Natural killer cell (primary cell): ENCODE measurements at regions not wholly inside any gene's neighbourhood (a gene's known extent, or its start where the extent isn't known, plus 50 kb on each side); places are given as distances from the start of the nearest gene placed in this dataset.

Experiments used
- ATAC-seq, 3 donors: fragments of 150-1000 bp in 2 of 3; fragments of 200-7000 bp in 1 of 3; cut with Tn5 transposase; 1 replicate in 1 of 3; 2 replicates in 2 of 3; pipeline ENCODE4 v1.10.0; 2021; ENCODE audit warnings: mild to moderate bottlenecking in 2 of 3, moderate library complexity in 2 of 3
- DNase-seq, 2 donors: peaks; one replicate each; pipeline versions ENCODE4 v3.0.0 to v3.0.0-alpha.2; 2013 to 2021; ENCODE audit warnings: mixed read lengths in 1 of 2
- H3K27ac ChIP-seq: one replicate; pipeline ENCODE4 v1.5.1; 2013; ENCODE audit warnings: mild to moderate bottlenecking, low read length
- H3K27me3 ChIP-seq: one replicate; pipeline ENCODE4 v1.6.1; 2013; ENCODE audit warnings: low read length; ENCODE audit not compliant: control insufficient read depth, insufficient read depth
- H3K36me3 ChIP-seq: one replicate; pipeline ENCODE4 v1.6.1; 2013; ENCODE audit warnings: low read length; ENCODE audit not compliant: control insufficient read depth, insufficient read depth
- H3K4me1 ChIP-seq: one replicate; pipeline ENCODE4 v1.6.1; 2013; ENCODE audit warnings: low read length; ENCODE audit not compliant: control insufficient read depth, insufficient read depth
- H3K4me3 ChIP-seq: one replicate; pipeline ENCODE4 v1.5.1; 2013; ENCODE audit warnings: low read length
- H3K9me3 ChIP-seq: one replicate; pipeline ENCODE4 v1.6.1; 2013; ENCODE audit warnings: low read length; ENCODE audit not compliant: control insufficient read depth, insufficient read depth
- H3K27ac Mint-ChIP-seq, 2 donors: one replicate each; pipeline ENCODE4 v1.8.0; 2022; ENCODE audit warnings: mild to moderate bottlenecking in 2 of 2, mixed read lengths in 2 of 2, moderate library complexity in 1 of 2
- H3K27me3 Mint-ChIP-seq, 2 donors: one replicate each; pipeline ENCODE4 v1.8.0; 2022; ENCODE audit warnings: low read depth in 2 of 2, mixed read lengths in 2 of 2
- H3K36me3 Mint-ChIP-seq: one replicate; pipeline ENCODE4 v1.8.0; 2022; ENCODE audit warnings: mixed read lengths
- H3K4me1 Mint-ChIP-seq, 2 donors: one replicate each; pipeline ENCODE4 v1.8.0; 2022; ENCODE audit warnings: mixed read lengths in 2 of 2
- H3K4me3 Mint-ChIP-seq: one replicate; pipeline ENCODE4 v1.8.0; 2022; ENCODE audit warnings: mild to moderate bottlenecking, moderate library complexity, mixed read lengths
- H3K9me3 Mint-ChIP-seq, 2 donors: one replicate each; pipeline ENCODE4 v1.8.0; 2022; ENCODE audit warnings: mixed read lengths in 2 of 2
- WGBS: methylation state at CpG from one replicate; pipeline ENCODE4 v1.1.7; 2013; ENCODE audit warnings: missing lambda C conversion rate; ENCODE audit not compliant: insufficient coverage; 5-methylcytosine and 5-hydroxymethylcytosine counted together
- intact Hi-C: fragments of 100-400 bp; cut with micrococcal nuclease; formaldehyde crosslinking; loops from one replicate; pipeline ENCODE4 v1.14.2; 2022
- TF ChIP-seq, protein P1 (sequence below): fragments of 200-600 bp; IDR thresholded peaks from one replicate; pipeline ENCODE4 v1.8.0; 2022; ENCODE audit warnings: antibody characterized with exemption

GRCh38 chr4:156118507-156119220 lies 165.0 kb upstream of the CTSO start:
- Histone ChIP-seq H3K27me3 (no peaks in the 10 kb centered on the region), H3K27ac (no peak overlapping the region), H3K9me3 (no peaks in the 10 kb centered on the region), H3K36me3 (no peaks in the 10 kb centered on the region), H3K4me1 (no peaks in the 10 kb centered on the region), H3K4me3 (no peak overlapping the region)
- peaks cover under 1% of the 10 kb centered on the region for H3K36me3 Mint-ChIP-seq
- DNase-seq (no peak), ATAC-seq (no peak)
- intact Hi-C loops = no loop called here
- H3K4me1 Mint-ChIP-seq = no peaks in the 10 kb centered on the region
- H3K4me3 Mint-ChIP-seq = no peak overlapping the region
- peaks cover 2 to 5% of the 10 kb centered on the region in 2 donors for H3K9me3 Mint-ChIP-seq
- 44% methylated on average over 1 of the region's 2 CpGs for WGBS
- no peak overlapping the region for H3K27ac Mint-ChIP-seq
- no peaks in the 10 kb centered on the region for H3K27me3 Mint-ChIP-seq
- TF ChIP-seq, protein P1, sequence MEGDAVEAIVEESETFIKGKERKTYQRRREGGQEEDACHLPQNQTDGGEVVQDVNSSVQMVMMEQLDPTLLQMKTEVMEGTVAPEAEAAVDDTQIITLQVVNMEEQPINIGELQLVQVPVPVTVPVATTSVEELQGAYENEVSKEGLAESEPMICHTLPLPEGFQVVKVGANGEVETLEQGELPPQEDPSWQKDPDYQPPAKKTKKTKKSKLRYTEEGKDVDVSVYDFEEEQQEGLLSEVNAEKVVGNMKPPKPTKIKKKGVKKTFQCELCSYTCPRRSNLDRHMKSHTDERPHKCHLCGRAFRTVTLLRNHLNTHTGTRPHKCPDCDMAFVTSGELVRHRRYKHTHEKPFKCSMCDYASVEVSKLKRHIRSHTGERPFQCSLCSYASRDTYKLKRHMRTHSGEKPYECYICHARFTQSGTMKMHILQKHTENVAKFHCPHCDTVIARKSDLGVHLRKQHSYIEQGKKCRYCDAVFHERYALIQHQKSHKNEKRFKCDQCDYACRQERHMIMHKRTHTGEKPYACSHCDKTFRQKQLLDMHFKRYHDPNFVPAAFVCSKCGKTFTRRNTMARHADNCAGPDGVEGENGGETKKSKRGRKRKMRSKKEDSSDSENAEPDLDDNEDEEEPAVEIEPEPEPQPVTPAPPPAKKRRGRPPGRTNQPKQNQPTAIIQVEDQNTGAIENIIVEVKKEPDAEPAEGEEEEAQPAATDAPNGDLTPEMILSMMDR = no peak

GRCh38 chr4:156117743-156118142 lies 164.1 kb upstream of the CTSO start:
- no peaks in the 10 kb centered on the region for H3K36me3 ChIP-seq
- no peaks in the 10 kb centered on the region for H3K4me1 Mint-ChIP-seq
- 100% methylated on average over 1 of the region's 1 CpG for WGBS
- DNase-seq (no peak), ATAC-seq (no peak)
- no peak overlapping the region for H3K27ac Mint-ChIP-seq
- H3K27me3 Mint-ChIP-seq = no peaks in the 10 kb centered on the region
- H3K9me3 ChIP-seq = no peaks in the 10 kb centered on the region
- TF ChIP-seq, protein P1 = no peak
- H3K36me3 Mint-ChIP-seq = no peaks in the 10 kb centered on the region
- intact Hi-C loops = no loop called here
- H3K4me1 ChIP-seq = no peaks in the 10 kb centered on the region
- peaks cover 2 to 3% of the 10 kb centered on the region in 2 donors for H3K9me3 Mint-ChIP-seq
- H3K27ac ChIP-seq = no peak overlapping the region
- no peak overlapping the region for H3K4me3 Mint-ChIP-seq
- H3K4me3 ChIP-seq = no peak overlapping the region
- no peaks in the 10 kb centered on the region for H3K27me3 ChIP-seq

GRCh38 chr4:156116991-156117390 lies 163.3 kb upstream of the CTSO start:
- no peaks in the 10 kb centered on the region for H3K4me1 Mint-ChIP-seq
- no peaks in the 10 kb centered on the region for H3K36me3 Mint-ChIP-seq
- DNase-seq = no peak
- H3K27me3 Mint-ChIP-seq = no peaks in the 10 kb centered on the region
- H3K4me3 ChIP-seq = no peak overlapping the region
- no peaks in the 10 kb centered on the region for H3K9me3 ChIP-seq
- no peak overlapping the region for H3K4me3 Mint-ChIP-seq
- no peaks in the 10 kb centered on the region for H3K4me1 ChIP-seq
- peaks cover 0 to 3% of the 10 kb centered on the region in 2 donors for H3K9me3 Mint-ChIP-seq
- H3K27ac ChIP-seq = no peak overlapping the region
- H3K36me3 ChIP-seq = no peaks in the 10 kb centered on the region
- H3K27me3 ChIP-seq = no peaks in the 10 kb centered on the region
- intact Hi-C loops = no loop called here
- ATAC-seq = no peak
- H3K27ac Mint-ChIP-seq = no peak overlapping the region
- TF ChIP-seq, protein P1 = no peak
